ENCODE measurements at regions not wholly inside any gene's neighbourhood (a gene's known extent, or its start where the extent isn't known, plus 50 kb on each side); places are given as distances from the start of the nearest gene placed in this dataset.
"Not testable (repeated sequence)": the region's sequence is repeated elsewhere in the genome, so short reads cannot be mapped to it uniquely, and the experiment has no call there.

DNA sequence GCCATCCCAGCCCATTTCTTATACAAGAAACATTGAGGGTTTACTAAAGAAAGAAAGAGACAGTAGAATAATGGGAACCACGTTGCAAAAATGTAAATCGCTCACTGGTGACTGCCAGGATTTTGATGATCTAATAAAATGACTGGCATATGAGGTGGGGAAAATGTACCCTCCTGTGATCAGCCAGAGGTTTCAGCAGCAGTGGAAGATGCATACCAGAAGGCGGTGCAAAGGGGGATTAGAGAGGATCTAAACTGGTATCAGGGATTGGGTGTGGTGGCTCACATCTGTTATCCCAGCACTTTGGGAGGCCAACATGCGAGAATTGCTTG is 60.8 kb upstream of the DDR1 start:
- TF ChIP-seq, protein P1, sequence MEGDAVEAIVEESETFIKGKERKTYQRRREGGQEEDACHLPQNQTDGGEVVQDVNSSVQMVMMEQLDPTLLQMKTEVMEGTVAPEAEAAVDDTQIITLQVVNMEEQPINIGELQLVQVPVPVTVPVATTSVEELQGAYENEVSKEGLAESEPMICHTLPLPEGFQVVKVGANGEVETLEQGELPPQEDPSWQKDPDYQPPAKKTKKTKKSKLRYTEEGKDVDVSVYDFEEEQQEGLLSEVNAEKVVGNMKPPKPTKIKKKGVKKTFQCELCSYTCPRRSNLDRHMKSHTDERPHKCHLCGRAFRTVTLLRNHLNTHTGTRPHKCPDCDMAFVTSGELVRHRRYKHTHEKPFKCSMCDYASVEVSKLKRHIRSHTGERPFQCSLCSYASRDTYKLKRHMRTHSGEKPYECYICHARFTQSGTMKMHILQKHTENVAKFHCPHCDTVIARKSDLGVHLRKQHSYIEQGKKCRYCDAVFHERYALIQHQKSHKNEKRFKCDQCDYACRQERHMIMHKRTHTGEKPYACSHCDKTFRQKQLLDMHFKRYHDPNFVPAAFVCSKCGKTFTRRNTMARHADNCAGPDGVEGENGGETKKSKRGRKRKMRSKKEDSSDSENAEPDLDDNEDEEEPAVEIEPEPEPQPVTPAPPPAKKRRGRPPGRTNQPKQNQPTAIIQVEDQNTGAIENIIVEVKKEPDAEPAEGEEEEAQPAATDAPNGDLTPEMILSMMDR (conservative IDR thresholded peaks at IDR 0.05; ENCODE audit: low read length): no peak
- no peak for DNase-seq (ENCODE audit: low read depth)
- no peak overlapping the region for H3K4me3 ChIP-seq (ENCODE audit: low read length)

DNA sequence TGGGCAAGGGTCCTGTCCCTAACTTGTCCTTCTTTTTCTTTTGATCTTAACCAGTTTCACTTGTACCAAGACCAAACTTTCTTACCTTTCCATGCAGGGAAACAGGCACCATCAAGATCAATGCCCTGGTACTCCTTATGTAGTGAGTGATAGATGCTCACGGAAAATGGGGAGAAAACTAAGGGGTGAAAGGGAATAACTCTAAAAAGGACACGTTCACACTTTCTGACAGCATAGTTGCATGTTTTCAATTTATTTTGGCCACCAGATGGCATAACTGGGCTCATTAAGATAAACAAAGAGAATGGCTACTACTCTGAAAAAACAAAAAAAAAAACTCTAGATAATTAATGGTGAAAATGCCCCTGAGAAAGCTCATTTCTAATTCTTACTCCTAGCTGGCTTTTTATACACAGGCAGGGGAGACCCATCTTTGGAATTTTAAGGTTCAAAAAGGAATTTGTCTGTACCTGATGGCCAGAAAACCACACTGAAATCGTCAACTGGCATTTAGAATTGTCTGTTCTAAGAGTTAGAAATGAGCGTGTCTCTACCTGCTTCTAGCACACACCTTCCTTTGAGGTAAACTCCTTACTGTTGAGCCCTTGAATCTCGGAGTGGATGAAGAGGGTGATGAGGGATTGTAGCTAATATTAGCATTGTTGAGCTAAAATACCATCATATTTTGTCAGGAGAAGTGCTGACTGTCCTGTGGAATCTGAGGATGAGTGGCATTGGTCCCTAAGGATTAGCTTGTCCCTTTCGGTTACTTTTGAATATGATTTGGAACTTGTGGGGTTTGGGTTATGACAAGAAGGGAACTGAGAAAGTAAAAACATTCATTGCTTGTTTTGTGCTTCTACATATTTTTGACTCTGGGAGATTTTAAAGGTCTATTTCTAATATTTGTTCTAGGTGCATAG is 62.2 kb upstream of the DDR1 start:
- peak; percentile 51 for DNase-seq (ENCODE audit: low read depth)
- TF ChIP-seq, protein P1 (conservative IDR thresholded peaks at IDR 0.05; ENCODE audit: low read length): peak; percentile 57

DNA sequence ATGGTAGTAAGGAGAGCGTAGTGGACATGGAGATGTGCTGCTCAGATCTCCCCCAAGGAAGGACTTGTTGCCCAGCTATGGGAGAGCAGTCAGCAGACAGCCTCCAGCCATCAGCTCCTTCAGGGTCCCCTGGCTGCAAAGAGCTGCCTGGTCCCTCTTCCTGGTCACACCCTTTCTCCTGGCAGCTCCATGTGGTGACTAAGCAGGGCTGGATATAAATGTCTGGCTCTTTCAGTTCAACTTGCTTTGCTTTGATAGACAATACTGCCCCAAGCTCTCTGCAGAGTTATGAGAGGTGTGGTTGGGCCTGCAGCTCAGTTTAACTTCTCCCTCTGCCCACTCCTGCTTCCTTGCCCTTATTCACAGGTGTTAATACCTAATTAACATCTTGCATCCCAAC is 64.1 kb upstream of the DDR1 start:
- TF ChIP-seq, protein P1 (conservative IDR thresholded peaks at IDR 0.05; ENCODE audit: low read length): peak; percentile 43; the same call in 1 of the 2 replicates
- DNase-seq (ENCODE audit: low read depth): peak; percentile 84
- no peak overlapping the region for H3K4me3 ChIP-seq (ENCODE audit: low read length)

More for the DNA sequence above, 62.2 kb upstream of the DDR1 start:
- H3K4me3 ChIP-seq (ENCODE audit: low read length): no peak overlapping the region

DNA sequence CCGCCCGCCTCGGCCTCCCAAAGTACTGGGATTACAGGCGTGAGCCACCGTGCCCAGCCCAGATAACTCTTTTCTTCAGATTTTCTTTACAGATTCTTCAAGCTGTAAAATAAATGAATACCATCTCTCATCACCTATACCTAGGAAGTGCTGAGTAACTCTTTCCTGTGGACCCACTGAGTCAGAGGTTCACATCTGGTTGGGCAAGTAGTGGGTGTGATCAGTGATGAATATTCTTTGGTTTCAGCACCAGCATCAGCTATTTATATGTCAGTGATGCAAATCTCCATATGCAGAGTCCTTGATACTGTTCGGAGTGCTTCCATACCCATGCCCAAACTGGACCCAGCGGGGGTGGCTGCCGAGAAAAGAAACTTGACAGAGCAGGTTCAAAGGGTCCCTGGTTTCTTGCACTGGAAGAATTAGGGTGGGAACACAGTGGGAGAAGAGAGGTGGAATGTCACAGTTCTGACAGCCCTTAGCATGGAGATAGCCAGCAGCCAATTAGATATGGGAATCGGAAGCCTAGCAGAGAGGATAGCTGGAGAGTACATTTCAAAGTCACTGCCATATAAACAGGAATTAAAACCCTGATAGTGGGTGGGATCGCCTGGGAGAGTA is 64.9 kb upstream of the DDR1 start:
- no peak overlapping the region for H3K4me3 ChIP-seq (ENCODE audit: low read length)
- TF ChIP-seq, protein P1 (conservative IDR thresholded peaks at IDR 0.05; ENCODE audit: low read length): no peak

DNA sequence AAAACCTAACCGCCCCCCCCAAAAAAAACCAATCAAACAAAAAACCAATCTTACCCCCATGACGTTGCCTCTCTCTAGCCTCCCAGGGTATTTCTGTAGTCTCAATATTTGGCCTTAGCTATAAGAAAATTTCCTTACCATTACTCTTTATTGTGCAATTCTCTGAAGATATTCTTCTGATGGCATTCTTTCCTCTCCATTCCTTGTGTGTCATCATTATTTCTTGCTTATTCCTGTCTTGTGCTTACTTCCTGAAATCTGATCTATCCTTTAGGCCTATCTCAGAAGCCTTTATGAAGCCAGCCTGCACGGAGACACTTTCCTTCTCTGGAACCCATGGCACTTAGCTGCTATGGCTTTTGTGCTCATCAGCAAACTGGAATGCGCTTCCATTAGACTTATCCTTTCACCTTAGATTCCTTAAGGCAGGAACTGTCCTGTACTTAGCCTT is 65.9 kb upstream of the DDR1 start:
- H3K4me3 ChIP-seq (ENCODE audit: low read length): no peak overlapping the region
- TF ChIP-seq, protein P1 (conservative IDR thresholded peaks at IDR 0.05; ENCODE audit: low read length): no peak
- peak; percentile 92 for DNase-seq (ENCODE audit: low read depth)

More for the DNA sequence above, 64.9 kb upstream of the DDR1 start:
- DNase-seq (ENCODE audit: low read depth): peak; percentile 40

DNA sequence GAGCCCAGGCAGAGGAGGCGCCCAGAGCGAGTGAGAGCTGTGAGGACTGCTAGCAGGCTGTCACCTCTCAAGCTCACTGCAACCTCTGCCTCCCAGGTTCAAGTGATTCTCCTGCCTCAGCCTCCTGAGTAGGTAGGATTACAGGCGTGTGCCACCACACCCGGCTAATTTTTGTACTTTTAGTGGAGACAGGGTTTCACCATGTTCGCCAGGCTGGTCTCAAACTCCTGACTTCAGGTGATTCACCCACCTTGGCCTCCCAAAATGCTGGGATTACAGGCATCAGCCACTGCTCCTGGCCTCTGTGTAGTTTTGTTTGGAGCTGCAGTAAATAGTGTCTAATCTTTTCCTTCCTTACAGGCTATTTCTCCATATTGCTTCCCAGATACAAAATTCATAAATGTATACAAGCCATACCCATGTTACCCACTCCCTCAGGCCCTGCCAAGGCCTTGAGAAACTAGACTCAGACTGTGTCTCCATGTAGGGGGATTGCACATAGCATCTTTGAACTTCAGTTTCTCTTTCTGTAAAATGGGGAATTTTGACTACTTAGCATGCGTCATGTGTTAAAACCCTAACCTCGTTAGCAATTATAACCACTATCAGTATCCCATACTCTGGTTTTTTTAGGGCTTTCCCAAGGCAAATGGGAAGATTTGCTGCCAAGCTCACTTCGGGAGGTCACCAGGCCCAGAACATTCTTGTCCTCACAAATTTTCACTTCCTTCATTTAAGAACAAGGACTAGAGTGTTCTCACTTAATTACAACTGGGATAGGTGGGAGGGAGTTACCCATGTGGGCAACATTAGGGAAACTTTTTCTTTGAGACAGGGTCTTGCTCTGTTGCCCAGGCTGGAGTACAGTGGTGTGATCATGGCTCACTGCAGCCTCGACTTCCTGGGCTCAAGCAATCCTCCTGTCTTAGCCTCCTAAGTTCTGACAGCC is 67.3 kb upstream of the DDR1 start:
- no peak for DNase-seq (ENCODE audit: low read depth)
- no peak overlapping the region for H3K4me3 ChIP-seq (ENCODE audit: low read length)
- TF ChIP-seq, protein P1 (conservative IDR thresholded peaks at IDR 0.05; ENCODE audit: low read length): no peak

DNA sequence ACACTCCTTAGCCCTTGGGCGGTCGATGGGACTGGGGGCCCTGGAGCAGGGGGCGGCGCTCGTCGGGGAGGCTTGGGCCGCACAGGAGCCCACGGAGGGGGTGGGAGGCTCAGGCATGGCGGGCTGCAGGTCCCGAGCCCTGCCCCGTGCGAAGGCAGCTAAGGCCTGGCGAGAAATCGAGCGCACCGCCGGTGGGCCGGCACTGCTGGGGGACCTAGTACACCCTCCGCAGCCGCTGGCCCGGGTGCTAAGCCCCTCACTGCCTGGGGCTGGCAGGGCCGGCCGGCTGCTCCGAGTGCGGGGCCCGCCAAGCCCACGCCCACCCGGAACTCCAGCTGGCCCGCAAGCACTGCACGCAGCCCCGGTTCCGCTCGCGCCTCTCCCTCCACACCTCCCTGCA is 68.0 kb upstream of the DDR1 start:
- not testable (repeated sequence) for H3K4me3 ChIP-seq (ENCODE audit: low read length); DNase-seq (ENCODE audit: low read depth)

DNA sequence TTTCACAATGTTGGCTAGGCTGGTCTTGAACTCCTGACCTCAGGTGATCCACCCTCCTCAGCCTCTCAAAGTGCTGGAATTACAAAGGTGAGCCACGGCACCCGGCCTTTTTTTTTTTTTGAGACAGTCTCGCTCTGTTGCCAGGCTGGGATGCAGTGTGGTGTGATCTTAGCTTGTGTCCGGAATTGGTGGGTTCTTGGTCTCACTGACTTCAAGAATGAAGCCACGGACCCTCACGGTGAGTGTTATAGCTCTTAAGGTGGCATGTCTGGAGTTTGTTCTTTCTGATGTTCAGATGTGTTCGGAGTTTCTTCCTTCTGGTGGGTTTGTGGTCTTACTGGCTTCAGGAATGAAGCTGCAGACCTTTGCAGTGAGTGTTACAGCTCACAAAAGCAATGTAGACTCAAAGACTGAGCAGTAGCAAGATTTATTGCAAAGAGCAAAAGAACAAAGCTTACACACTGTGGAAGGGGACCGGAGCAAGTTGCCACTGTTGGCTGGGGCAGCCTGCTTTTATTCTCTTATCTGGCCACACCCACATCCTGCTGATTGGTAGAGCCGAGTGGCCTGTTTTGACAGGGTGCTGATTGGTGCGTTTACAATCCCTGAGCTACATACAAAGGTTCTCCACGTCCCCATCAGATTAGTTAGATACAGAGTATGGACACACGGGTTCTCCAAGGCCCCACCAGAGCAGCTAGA is 69.1 kb upstream of the DDR1 start:
- DNase-seq (ENCODE audit: low read depth); H3K4me3 ChIP-seq (ENCODE audit: low read length): not testable (repeated sequence)
